ENCODE measurements at regions not wholly inside any gene's neighbourhood (a gene's known extent, or its start where the extent isn't known, plus 50 kb on each side); places are given as distances from the start of the nearest gene placed in this dataset.

- peaks cover 7% of the 10 kb centered on the region for H3K4me1 Mint-ChIP-seq
These were observed 352.0 kb upstream of the SLC8A1 start for GRCh38 chr2:40803900-40804299.

GRCh38 chr2:40809156-40809555, 357.3 kb upstream of the SLC8A1 start:
- Histone ChIP-seq H3K36me3 (replicated peaks in 1 of 2; ENCODE audit: control insufficient read depth in 1 of 2, insufficient read depth in 2 of 2, low read length in 2 of 2) (no peaks in the 10 kb centered on the region), H3K27ac (ENCODE audit: low read depth in 1 of 2, low read length in 2 of 2) (no peak overlapping the region), H4K20me1 (ENCODE audit: insufficient read depth, low read length) (no peaks in the 10 kb centered on the region), H2AFZ (ENCODE audit: insufficient read depth, low read depth, low read length, poor library complexity, severe bottlenecking) (no peak overlapping the region), H3K9ac (ENCODE audit: insufficient read depth, low read length, poor library complexity, severe bottlenecking) (no peak overlapping the region), H3K27me3 (ENCODE audit: control insufficient read depth in 2 of 2, insufficient read depth in 2 of 2, low read length in 2 of 2) (no peaks in the 10 kb centered on the region), H3K4me3 (replicated peaks in 1 of 3; ENCODE audit: low read depth in 2 of 3, low read length in 3 of 3) (no peak overlapping the region), H3K9me3 (replicated peaks in 1 of 2; ENCODE audit: control insufficient read depth in 1 of 2, insufficient read depth in 1 of 2, low read length in 2 of 2) (no peaks in the 10 kb centered on the region), H3K79me2 (ENCODE audit: insufficient read depth, low read length) (no peaks in the 10 kb centered on the region), H3K4me2 (replicated peaks; ENCODE audit: extremely low read depth, low read length, poor library complexity, severe bottlenecking) (no peak overlapping the region), H3K4me1 (ENCODE audit: control insufficient read depth in 1 of 2, insufficient read depth in 2 of 2, low read length in 2 of 2) (no peaks in the 10 kb centered on the region)
- Mint-ChIP-seq H3K4me1 (peaks cover 7% of the 10 kb centered on the region), H3K27me3 (ENCODE audit: low read depth in 3 of 3) (peaks cover 0 to 4% (median 2%) of the 10 kb centered on the region in 3 donors), H3K4me3 (no peak overlapping the region), H3K36me3 (no peaks in the 10 kb centered on the region), H3K27ac (no peak overlapping the region), H3K9me3 (no peaks in the 10 kb centered on the region)
- WGBS (ENCODE audit: insufficient coverage), result 100% methylated on average over 5 of the region's 10 CpGs
- intact Hi-C loops (cut with micrococcal nuclease), result no loop called here
- no peak for TF ChIP-seq CTCF (IDR thresholded peaks at IDR 0.05)
- no peak for DNase-seq

More at GRCh38 chr2:40803900-40804299, 352.0 kb upstream of the SLC8A1 start:
- Histone ChIP-seq H3K4me2 (replicated peaks; ENCODE audit: extremely low read depth, low read length, poor library complexity, severe bottlenecking) (no peak overlapping the region), H3K9me3 (replicated peaks in 1 of 2; ENCODE audit: control insufficient read depth in 1 of 2, insufficient read depth in 1 of 2, low read length in 2 of 2) (no peaks in the 10 kb centered on the region), H4K20me1 (ENCODE audit: insufficient read depth, low read length) (no peaks in the 10 kb centered on the region), H3K4me1 (ENCODE audit: control insufficient read depth in 1 of 2, insufficient read depth in 2 of 2, low read length in 2 of 2) (no peaks in the 10 kb centered on the region), H3K27ac (ENCODE audit: low read depth in 1 of 2, low read length in 2 of 2) (no peak overlapping the region), H3K79me2 (ENCODE audit: insufficient read depth, low read length) (no peaks in the 10 kb centered on the region), H3K27me3 (ENCODE audit: control insufficient read depth in 2 of 2, insufficient read depth in 2 of 2, low read length in 2 of 2) (no peaks in the 10 kb centered on the region), H3K36me3 (replicated peaks in 1 of 2; ENCODE audit: control insufficient read depth in 1 of 2, insufficient read depth in 2 of 2, low read length in 2 of 2) (no peaks in the 10 kb centered on the region), H3K9ac (ENCODE audit: insufficient read depth, low read length, poor library complexity, severe bottlenecking) (no peak overlapping the region), H3K4me3 (replicated peaks in 1 of 3; ENCODE audit: low read depth in 2 of 3, low read length in 3 of 3) (no peak overlapping the region), H2AFZ (ENCODE audit: insufficient read depth, low read depth, low read length, poor library complexity, severe bottlenecking) (no peak overlapping the region)
- Mint-ChIP-seq H3K27ac (no peak overlapping the region), H3K27me3 (ENCODE audit: low read depth in 3 of 3) (peaks cover 0 to 2% (median 0%) of the 10 kb centered on the region in 3 donors), H3K36me3 (no peaks in the 10 kb centered on the region), H3K4me3 (no peak overlapping the region), H3K9me3 (peaks cover 0 to 8% (median 0%) of the 10 kb centered on the region in 7 donors)
- no CpG with 5 or more reads among the region's 2 CpGs for WGBS (ENCODE audit: insufficient coverage)
- intact Hi-C loops (cut with micrococcal nuclease), result no loop called here
- no peak for DNase-seq
- no peak for TF ChIP-seq CTCF (IDR thresholded peaks at IDR 0.05)
